SK-N-SH (cell line): ENCODE measurements at regions not wholly inside any gene's neighbourhood (a gene's known extent, or its start where the extent isn't known, plus 50 kb on each side); places are given as distances from the start of the nearest gene placed in this dataset.

ENCODE experiments used
- CTCF ChIA-PET: fragments of 300-600, 350-600 bp; formaldehyde crosslinking; extraction: SDS; loops from one replicate; lab custom pipeline; 2021; lab: Yijun Ruan, JAX
- POLR2A ChIA-PET: fragments of 350-600 bp; sonication (Branson Sonifier 250); formaldehyde crosslinking; extraction: SDS; loops from one replicate; lab custom pipeline; 2020; ENCODE audit warnings: antibody characterized with exemption, inconsistent platforms; lab: Yijun Ruan, JAX
- DNase-seq: peaks from one replicate; pipeline ENCODE4 v3.0.0; 2012
- H2AFZ ChIP-seq: fragments of 200-600 bp; sonication (generic); 2 replicates; pipeline ENCODE4 v1.8.1; 2016; ENCODE audit warnings: antibody characterized with exemption, mild to moderate bottlenecking, low read depth
- H3F3A ChIP-seq: fragments of 200-600 bp; sonication (generic); replicated peaks from 2 replicates; pipeline ENCODE3; 2016; ENCODE audit warnings: antibody characterized with exemption, mild to moderate bottlenecking; ENCODE audit not compliant: insufficient read depth
- H3K27ac ChIP-seq, 2 experiments: fragments of 200-500 bp in 1 of 2; fragments of 200-600 bp in 1 of 2; sonication (Bioruptor generic) in 1 of 2; sonication (generic), shearing (Covaris generic) in 1 of 2; 2 replicates each; pipeline versions ENCODE4 v1.5.1 to v1.6.1; 2014 to 2016; ENCODE audit warnings: low read depth in 2 of 2, inconsistent platforms in 1 of 2, low read length in 1 of 2, mild to moderate bottlenecking in 1 of 2, mixed read lengths in 1 of 2
- H3K27me3 ChIP-seq: fragments of 200-600 bp; sonication (generic), shearing (Covaris generic); 2 replicates; pipeline ENCODE4 v1.6.1; 2016; ENCODE audit warnings: mixed run types; ENCODE audit not compliant: insufficient read depth
- H3K36me3 ChIP-seq, 2 experiments: fragments of 200-500 bp in 1 of 2; fragments of 200-600 bp in 1 of 2; sonication (Bioruptor generic) in 1 of 2; sonication (generic) in 1 of 2; replicated peaks in 1 of 2; 2 replicates each; pipeline versions ENCODE3 to v1.5.1; 2014 to 2016; ENCODE audit warnings: low read length in 1 of 2, mild to moderate bottlenecking in 1 of 2; ENCODE audit not compliant: insufficient read depth in 2 of 2, control insufficient read depth in 1 of 2
- H3K4me1 ChIP-seq, 2 experiments: fragments of 200-500 bp in 1 of 2; fragments of 200-600 bp in 1 of 2; sonication (Bioruptor generic) in 1 of 2; sonication (generic), shearing (Covaris generic) in 1 of 2; 2 replicates each; pipeline versions ENCODE4 v1.5.1 to v1.6.1; 2014 to 2016; ENCODE audit warnings: low read depth in 1 of 2, low read length in 1 of 2, mixed run types in 1 of 2; ENCODE audit not compliant: insufficient read depth in 2 of 2, control insufficient read depth in 1 of 2
- H3K4me2 ChIP-seq: fragments of 200-600 bp; sonication (generic), shearing (Covaris generic); 2 replicates; pipeline ENCODE4 v1.6.1; 2017; ENCODE audit warnings: mixed run types
- H3K4me3 ChIP-seq, 2 experiments: fragments of 200-500 bp in 1 of 2; fragments of 200-600 bp in 1 of 2; sonication (Bioruptor generic) in 1 of 2; sonication (generic), shearing (Covaris generic) in 1 of 2; 2 replicates each; pipeline versions ENCODE4 v1.5.1 to v1.8.1; 2014 to 2016; ENCODE audit warnings: low read depth in 2 of 2, inconsistent platforms in 1 of 2, low read length in 1 of 2, mild to moderate bottlenecking in 1 of 2, mixed read lengths in 1 of 2, moderate library complexity in 1 of 2
- H3K79me2 ChIP-seq: fragments of 200-600 bp; sonication (generic); 2 replicates; pipeline ENCODE4 v1.8.1; 2017; ENCODE audit warnings: mild to moderate bottlenecking; ENCODE audit not compliant: insufficient read depth
- H3K9ac ChIP-seq: fragments of 200-600 bp; sonication (generic); 2 replicates; pipeline ENCODE4 v1.6.1; 2017; ENCODE audit warnings: mixed run types
- H3K9me2 ChIP-seq: fragments of 200-600 bp; sonication (generic); 2 replicates; pipeline ENCODE4 v1.6.1; 2017; ENCODE audit warnings: mixed run types
- H3K9me3 ChIP-seq: fragments of 200-600 bp; sonication (generic); 2 replicates; pipeline ENCODE4 v1.6.1; 2017; ENCODE audit warnings: mixed run types, mild to moderate bottlenecking, moderate library complexity
- H4K20me1 ChIP-seq: fragments of 200-600 bp; sonication (generic); 2 replicates; pipeline ENCODE4 v1.6.1; 2017; ENCODE audit warnings: mild to moderate bottlenecking, mixed run types; ENCODE audit not compliant: insufficient read depth
- ELF1 ChIP-seq: IDR thresholded peaks from 2 replicates; pipeline ENCODE4 v1.4.0; 2012
- EZH2phosphoT487 ChIP-seq: fragments of 200-600 bp; sonication (generic); IDR thresholded peaks from 2 replicates; pipeline ENCODE4 v1.6.1; 2017; ENCODE audit warnings: low read depth, mixed run types, mild to moderate bottlenecking, antibody characterized with exemption, moderate library complexity, borderline replicate concordance
- FOSL2 ChIP-seq: IDR thresholded peaks from 2 replicates; pipeline ENCODE4 v1.4.0; 2012; ENCODE audit warnings: low read depth, mild to moderate bottlenecking, moderate library complexity, borderline replicate concordance
- FOXJ3 ChIP-seq: sonication (generic); formaldehyde crosslinking; IDR thresholded peaks from 2 replicates; pipeline ENCODE4 v1.5.1; 2020; ENCODE audit warnings: mild to moderate bottlenecking, missing genetic modification reagents
- GATA2 ChIP-seq: sonication (generic); formaldehyde crosslinking; IDR thresholded peaks from 2 replicates; pipeline ENCODE4 v1.5.0; 2020; ENCODE audit warnings: mild to moderate bottlenecking, missing genetic modification reagents
- JUND ChIP-seq: IDR thresholded peaks from 2 replicates; pipeline ENCODE4 v1.4.0; 2012
- MAX ChIP-seq: IDR thresholded peaks from 2 replicates; pipeline ENCODE4 v1.4.0; 2012; ENCODE audit warnings: low read depth
- MEF2A ChIP-seq: IDR thresholded peaks from 2 replicates; pipeline ENCODE4 v1.4.0; 2012; ENCODE audit warnings: low read depth, borderline replicate concordance
- MXI1 ChIP-seq: IDR thresholded peaks from 2 replicates; pipeline ENCODE4 v1.6.1; 2012; ENCODE audit warnings: mild to moderate bottlenecking, low read depth, low read length, improper control_type of control experiment
- NRF1 ChIP-seq: IDR thresholded peaks from 2 replicates; pipeline ENCODE4 v1.6.1; 2012; ENCODE audit warnings: low read depth, mild to moderate bottlenecking, low read length
- REST ChIP-seq: IDR thresholded peaks from 2 replicates; pipeline ENCODE4 v1.6.1; 2012; ENCODE audit warnings: mild to moderate bottlenecking, low read depth, low read length, moderate library complexity
- RFX5 ChIP-seq: IDR thresholded peaks from 2 replicates; pipeline ENCODE4 v1.6.1; 2012; ENCODE audit warnings: mild to moderate bottlenecking, improper control_type of control experiment, low read length
- SMC3 ChIP-seq: IDR thresholded peaks from 2 replicates; pipeline ENCODE4 v1.6.1; 2012; ENCODE audit warnings: low read depth, low read length, improper control_type of control experiment
- TCF12 ChIP-seq: IDR thresholded peaks from 2 replicates; pipeline ENCODE4 v1.4.0; 2012
- USF1 ChIP-seq: IDR thresholded peaks from 2 replicates; pipeline ENCODE4 v1.4.0; 2012; ENCODE audit warnings: low read depth, borderline replicate concordance
- ZBTB33 ChIP-seq: IDR thresholded peaks from 2 replicates; pipeline ENCODE4 v1.4.0; 2012; ENCODE audit warnings: low read depth, borderline replicate concordance
- WGBS: methylation state at CpG from one replicate; pipeline ENCODE4 v1.1.6; 2017; ENCODE audit warnings: low lambda C conversion rate; 5-methylcytosine and 5-hydroxymethylcytosine counted together

- Histone ChIP-seq H3F3A (no peaks in the 10 kb centered on the region), H2AFZ (no peak overlapping the region), H3K4me2 (no peak overlapping the region), H3K79me2 (no peaks in the 10 kb centered on the region), H3K4me3 (no peak overlapping the region), H3K27ac (no peak overlapping the region), H3K4me1 (no peaks in the 10 kb centered on the region), H4K20me1 (no peaks in the 10 kb centered on the region), H3K9ac (no peak overlapping the region), H3K9me2 (no peaks in the 10 kb centered on the region), H3K36me3 (no peaks in the 10 kb centered on the region), H3K27me3 (no peaks in the 10 kb centered on the region), H3K9me3 (no peaks in the 10 kb centered on the region)
- ChIA-PET POLR2A (no interaction called here), CTCF (no interaction called here)
- DNase-seq = no peak
- TF ChIP-seq EZH2phosphoT487 = no peak
- no peak for TF ChIP-seq ELF1
- TF ChIP-seq REST = no peak
- no peak for TF ChIP-seq FOSL2
- no peak for TF ChIP-seq RFX5
- no peak for TF ChIP-seq USF1
Measured at GRCh38 chr9:80790764-80791163, 898.6 kb downstream of the TLE1 start.

- Histone ChIP-seq H3K79me2 (no peaks in the 10 kb centered on the region), H3K27me3 (no peaks in the 10 kb centered on the region), H3K4me2 (no peak overlapping the region), H3K36me3 (no peaks in the 10 kb centered on the region), H3K9me2 (no peaks in the 10 kb centered on the region), H3K9me3 (no peaks in the 10 kb centered on the region), H3K4me1 (no peaks in the 10 kb centered on the region), H3F3A (no peaks in the 10 kb centered on the region), H2AFZ (no peak overlapping the region), H4K20me1 (no peaks in the 10 kb centered on the region), H3K9ac (no peak overlapping the region), H3K4me3 (no peak overlapping the region), H3K27ac (no peak overlapping the region)
- ChIA-PET CTCF (no interaction called here), POLR2A (no interaction called here)
- DNase-seq = no peak
- 60% methylated on average over 5 of the region's 5 CpGs for WGBS
- no peak for TF ChIP-seq TCF12
Measured at GRCh38 chr9:80789831-80790230, 899.5 kb downstream of the TLE1 start.

- Histone ChIP-seq H3K27ac (no peak overlapping the region), H3K36me3 (no peaks in the 10 kb centered on the region), H4K20me1 (no peaks in the 10 kb centered on the region), H3K79me2 (no peaks in the 10 kb centered on the region), H3K4me3 (no peak overlapping the region), H3K27me3 (no peaks in the 10 kb centered on the region), H3F3A (no peaks in the 10 kb centered on the region), H2AFZ (no peak overlapping the region), H3K4me1 (no peaks in the 10 kb centered on the region), H3K9ac (no peak overlapping the region), H3K9me2 (no peaks in the 10 kb centered on the region), H3K4me2 (no peak overlapping the region), H3K9me3 (no peaks in the 10 kb centered on the region)
- CTCF ChIA-PET = no interaction called here
- POLR2A ChIA-PET = no interaction called here
- WGBS = 43% methylated on average over 1 of the region's 1 CpG
- DNase-seq = no peak
- TF ChIP-seq MXI1 (no peak), FOSL2 (no peak), SMC3 (no peak), JUND (no peak), MAX (no peak), MEF2A (no peak), GATA2 (CRISPR knock-in tag) (no peak), RFX5 (no peak), NRF1 (no peak), ZBTB33 (no peak), FOXJ3 (CRISPR knock-in tag) (no peak)
Measured at GRCh38 chr9:80787636-80788035, 901.7 kb downstream of the TLE1 start.
